MCF 10A (cell line): ENCODE measurements at regions not wholly inside any gene's neighbourhood (a gene's known extent, or its start where the extent isn't known, plus 50 kb on each side); places are given as distances from the start of the nearest gene placed in this dataset.

Experiments
- BruUV-seq: library from RNA; stranded (reverse); fragments of 400-500 nt; replicated peaks from 2 replicates; lab custom pipeline; 2021; lab: Mats Ljungman, UMichigan
- CTCF ChIA-PET: fragments of 300-600 bp; sonication (Branson Sonifier 250); formaldehyde crosslinking; extraction: SDS; loops from one replicate; lab custom pipeline; 2021; ENCODE audit warnings: antibody characterized with exemption, inconsistent platforms; lab: Yijun Ruan, JAX
- POLR2A ChIA-PET: fragments of 300-600, 350-650 bp; sonication (Branson Sonifier 250); formaldehyde crosslinking; extraction: SDS; loops from one replicate; lab custom pipeline; 2020; ENCODE audit warnings: antibody characterized with exemption, inconsistent platforms; lab: Yijun Ruan, JAX
- DNase-seq: peaks from one replicate; pipeline ENCODE4 v3.0.0-alpha.2; 2018; ENCODE audit not compliant: unreplicated experiment
- H3K27ac Mint-ChIP-seq: one replicate; pipeline ENCODE4 v1.8.0; 2022; ENCODE audit warnings: mild to moderate bottlenecking, low read depth, mixed read lengths; ENCODE audit not compliant: unreplicated experiment
- H3K27me3 Mint-ChIP-seq: one replicate; pipeline ENCODE4 v1.8.0; 2022; ENCODE audit warnings: mixed read lengths; ENCODE audit not compliant: insufficient read depth, unreplicated experiment
- H3K36me3 Mint-ChIP-seq: one replicate; pipeline ENCODE4 v1.8.0; 2022; ENCODE audit warnings: mild to moderate bottlenecking, moderate library complexity, mixed read lengths; ENCODE audit not compliant: insufficient read depth, unreplicated experiment
- H3K4me1 Mint-ChIP-seq: one replicate; pipeline ENCODE4 v1.8.0; 2022; ENCODE audit warnings: mixed read lengths; ENCODE audit not compliant: insufficient read depth, unreplicated experiment
- H3K4me3 Mint-ChIP-seq: one replicate; pipeline ENCODE4 v1.8.0; 2022; ENCODE audit warnings: mild to moderate bottlenecking, moderate library complexity, mixed read lengths; ENCODE audit not compliant: unreplicated experiment
- H3K9me3 Mint-ChIP-seq: one replicate; pipeline ENCODE4 v1.8.0; 2022; ENCODE audit warnings: mixed read lengths; ENCODE audit not compliant: unreplicated experiment
- CTCF ChIP-seq: fragments of 200-600 bp; IDR thresholded peaks from one replicate; pipeline ENCODE4 v1.8.0; 2022; ENCODE audit warnings: antibody characterized with exemption, mild to moderate bottlenecking; ENCODE audit not compliant: unreplicated experiment
- intact Hi-C: fragments of 100-400 bp; cut with micrococcal nuclease; formaldehyde crosslinking; loops from 2 replicates; pipeline ENCODE4 v1.14.1; 2022

GRCh38 chr14:98785578-98785977 lies 486.4 kb downstream of the BCL11B start:
- no peak for DNase-seq
- H3K4me1 Mint-ChIP-seq: no peaks in the 10 kb centered on the region
- ChIA-PET POLR2A (no interaction called here), CTCF (no interaction called here)
- H3K36me3 Mint-ChIP-seq: no peaks in the 10 kb centered on the region
- H3K27ac Mint-ChIP-seq: no peak overlapping the region
- H3K4me3 Mint-ChIP-seq: no peak overlapping the region
- peaks cover 22% of the 10 kb centered on the region for H3K27me3 Mint-ChIP-seq
- no peak for TF ChIP-seq CTCF
- no TSS peak for BruUV-seq
- intact Hi-C loops: no loop called here
- peaks cover 7% of the 10 kb centered on the region for H3K9me3 Mint-ChIP-seq

- Mint-ChIP-seq H3K27me3 (peaks cover 22% of the 10 kb centered on the region), H3K4me1 (no peaks in the 10 kb centered on the region), H3K36me3 (no peaks in the 10 kb centered on the region), H3K9me3 (peaks cover 7% of the 10 kb centered on the region), H3K4me3 (no peak overlapping the region), H3K27ac (no peak overlapping the region)
- no peak for DNase-seq
- intact Hi-C loops: no loop called here
- ChIA-PET POLR2A (no interaction called here), CTCF (no interaction called here)
- BruUV-seq: no TSS peak
- no peak for TF ChIP-seq CTCF
Measured at GRCh38 chr14:98786456-98786855, 485.5 kb downstream of the BCL11B start.

DNA sequence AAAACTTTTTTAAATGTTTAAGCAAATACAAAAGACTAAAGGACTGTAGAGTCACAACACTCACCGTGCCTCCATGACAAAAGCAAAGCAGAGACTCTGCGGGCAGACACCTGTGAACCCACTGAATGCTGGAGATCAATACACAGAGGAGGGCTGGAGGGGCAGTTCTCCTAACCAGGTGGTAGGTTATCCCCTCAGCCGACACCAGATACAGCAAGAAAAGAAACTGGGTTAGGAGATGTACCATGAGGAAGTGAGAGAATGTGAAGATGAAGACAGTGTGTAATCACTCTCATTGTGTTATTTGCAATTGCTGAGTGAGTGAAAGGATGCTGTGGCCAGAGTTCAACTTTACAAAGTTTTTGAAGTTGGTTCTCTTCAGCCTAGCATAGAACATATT lies 480.3 kb downstream of the BCL11B start:
- TF ChIP-seq CTCF: no peak
- no peak for DNase-seq
- H3K9me3 Mint-ChIP-seq: peaks cover 14% of the 10 kb centered on the region
- no peak overlapping the region for H3K27ac Mint-ChIP-seq
- H3K36me3 Mint-ChIP-seq: no peaks in the 10 kb centered on the region
- intact Hi-C loops: no loop called here
- no peak overlapping the region for H3K4me3 Mint-ChIP-seq
- no TSS peak for BruUV-seq
- peaks cover 22% of the 10 kb centered on the region for H3K27me3 Mint-ChIP-seq
- ChIA-PET POLR2A (no interaction called here), CTCF (interaction anchor here (0.7 kb wide), 1 partner anchor 296 kb away, joined by 3 read pairs; no protein-coding TSS in a partner anchor)
- H3K4me1 Mint-ChIP-seq: no peaks in the 10 kb centered on the region

DNA sequence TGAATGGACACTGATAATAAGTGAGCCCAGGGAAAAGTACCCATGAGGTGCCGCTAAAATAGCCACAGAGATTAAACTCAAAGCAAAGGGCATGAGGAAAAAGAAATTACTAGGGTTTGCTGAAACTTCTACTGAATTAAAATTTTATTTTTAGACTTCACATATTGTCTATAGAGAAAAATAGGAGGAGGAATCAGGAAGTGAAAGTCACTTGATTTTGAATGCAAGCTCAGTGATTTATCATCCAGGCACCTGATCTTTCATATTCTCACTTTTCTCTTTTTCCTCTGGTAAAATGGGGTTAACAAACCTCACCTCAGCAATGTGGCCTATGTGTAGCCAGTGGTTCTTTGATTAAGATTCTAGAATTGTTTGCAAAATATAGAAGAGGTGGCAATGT lies 479.8 kb downstream of the BCL11B start:
- TF ChIP-seq CTCF: no peak
- intact Hi-C loops: no loop called here
- Mint-ChIP-seq H3K36me3 (no peaks in the 10 kb centered on the region), H3K27ac (no peak overlapping the region), H3K27me3 (peaks cover 19% of the 10 kb centered on the region), H3K4me3 (no peak overlapping the region), H3K4me1 (no peaks in the 10 kb centered on the region), H3K9me3 (peaks cover 14% of the 10 kb centered on the region)
- CTCF ChIA-PET: no interaction called here
- no peak for DNase-seq
- POLR2A ChIA-PET: no interaction called here
- BruUV-seq: no TSS peak
